ENCODE measurements at regions not wholly inside any gene's neighbourhood (a gene's known extent, or its start where the extent isn't known, plus 50 kb on each side); places are given as distances from the start of the nearest gene placed in this dataset.

- no peak for TF ChIP-seq CTCF (IDR thresholded peaks at IDR 0.05; ENCODE audit: low read depth, low read length, missing control alignments)
- no peak overlapping the region for H3K4me3 ChIP-seq (replicated peaks; ENCODE audit: low read depth, low read length)
- DNase-seq (ENCODE audit: extremely low read depth, low read depth) = no peak
Observed at GRCh38 chr2:107412209-107412904, 414.3 kb upstream of the RGPD4 start.

GRCh38 chr2:107412981-107413380 lies 413.7 kb upstream of the RGPD4 start:
- no peak overlapping the region for H3K4me3 ChIP-seq (replicated peaks; ENCODE audit: low read depth, low read length)
- TF ChIP-seq CTCF (IDR thresholded peaks at IDR 0.05; ENCODE audit: low read depth, low read length, missing control alignments) = no peak
- DNase-seq (ENCODE audit: extremely low read depth, low read depth) = no peak

- H3K4me3 ChIP-seq (replicated peaks; ENCODE audit: low read depth, low read length) = no peak overlapping the region
- DNase-seq (ENCODE audit: extremely low read depth, low read depth) = no peak
- no peak for TF ChIP-seq CTCF (IDR thresholded peaks at IDR 0.05; ENCODE audit: low read depth, low read length, missing control alignments)
Observed at GRCh38 chr2:107414376-107414775, 412.3 kb upstream of the RGPD4 start.

GRCh38 chr2:107418708-107419107 lies 408.0 kb upstream of the RGPD4 start:
- no peak for DNase-seq (ENCODE audit: extremely low read depth, low read depth)
- H3K4me3 ChIP-seq (replicated peaks; ENCODE audit: low read depth, low read length) = no peak overlapping the region
- no peak for TF ChIP-seq CTCF (IDR thresholded peaks at IDR 0.05; ENCODE audit: low read depth, low read length, missing control alignments)

- TF ChIP-seq CTCF (IDR thresholded peaks at IDR 0.05; ENCODE audit: low read depth, low read length, missing control alignments) = no peak
- no peak for DNase-seq (ENCODE audit: extremely low read depth, low read depth)
- H3K4me3 ChIP-seq (replicated peaks; ENCODE audit: low read depth, low read length) = no peak overlapping the region
Observed at GRCh38 chr2:107419191-107419590, 407.5 kb upstream of the RGPD4 start.

GRCh38 chr2:107428781-107429180 lies 397.9 kb upstream of the RGPD4 start:
- no peak for DNase-seq (ENCODE audit: extremely low read depth, low read depth)
- H3K4me3 ChIP-seq (replicated peaks; ENCODE audit: low read depth, low read length) = no peak overlapping the region
- no peak for TF ChIP-seq CTCF (IDR thresholded peaks at IDR 0.05; ENCODE audit: low read depth, low read length, missing control alignments)

- DNase-seq (ENCODE audit: extremely low read depth, low read depth) = no peak
Observed at GRCh38 chr2:107430006-107430405, 396.7 kb upstream of the RGPD4 start.

More at GRCh38 chr2:107430006-107430405, 396.7 kb upstream of the RGPD4 start:
- H3K4me3 ChIP-seq (replicated peaks; ENCODE audit: low read depth, low read length) = no peak overlapping the region
- TF ChIP-seq CTCF (IDR thresholded peaks at IDR 0.05; ENCODE audit: low read depth, low read length, missing control alignments) = no peak
